ENCODE measurements at regions not wholly inside any gene's neighbourhood (a gene's known extent, or its start where the extent isn't known, plus 50 kb on each side); places are given as distances from the start of the nearest gene placed in this dataset.

- no peak for DNase-seq
These were observed 386.4 kb upstream of the SLC14A2 start for GRCh38 chr18:45228796-45229388.

- DNase-seq = no peak
These were observed 383.7 kb upstream of the SLC14A2 start for GRCh38 chr18:45231617-45232016.

- no peak for DNase-seq
These were observed 383.2 kb upstream of the SLC14A2 start for GRCh38 chr18:45232061-45232460.

GRCh38 chr18:45236676-45237075, 378.6 kb upstream of the SLC14A2 start:
- no peak for DNase-seq

GRCh38 chr18:45237343-45238098, 377.8 kb upstream of the SLC14A2 start:
- no peak for DNase-seq

- no peak for DNase-seq
These were observed 374.0 kb upstream of the SLC14A2 start for GRCh38 chr18:45241271-45241670.

GRCh38 chr18:45241982-45242565, 373.2 kb upstream of the SLC14A2 start:
- DNase-seq = no peak

- DNase-seq = no peak
These were observed 371.8 kb upstream of the SLC14A2 start for GRCh38 chr18:45243340-45244110.

GRCh38 chr18:45245091-45245511, 370.2 kb upstream of the SLC14A2 start:
- no peak for DNase-seq

- DNase-seq = no peak
These were observed 366.9 kb upstream of the SLC14A2 start for GRCh38 chr18:45248240-45248903.

GRCh38 chr18:45249246-45249661, 366.0 kb upstream of the SLC14A2 start:
- no peak for DNase-seq

- DNase-seq = no peak
These were observed 364.8 kb upstream of the SLC14A2 start for GRCh38 chr18:45250479-45250878.

- DNase-seq = no peak
These were observed 364.0 kb upstream of the SLC14A2 start for GRCh38 chr18:45251236-45251635.

- no peak for DNase-seq
These were observed 362.8 kb upstream of the SLC14A2 start for GRCh38 chr18:45252474-45252873.

- DNase-seq = no peak
These were observed 362.2 kb upstream of the SLC14A2 start for GRCh38 chr18:45253056-45253565.

GRCh38 chr18:45253973-45254708, 361.1 kb upstream of the SLC14A2 start:
- DNase-seq = no peak

GRCh38 chr18:45254709-45255082, 360.6 kb upstream of the SLC14A2 start:
- no peak for DNase-seq

GRCh38 chr18:45255197-45255890, 359.9 kb upstream of the SLC14A2 start:
- no peak for DNase-seq

- no peak for DNase-seq
These were observed 355.2 kb upstream of the SLC14A2 start for GRCh38 chr18:45260125-45260524.

GRCh38 chr18:45266023-45266422, 349.3 kb upstream of the SLC14A2 start:
- no peak for DNase-seq

GRCh38 chr18:45267622-45268021, 347.7 kb upstream of the SLC14A2 start:
- no peak for DNase-seq

Data from occipital lobe (tissue), 1 donor.